Right atrium auricular region (tissue), 2 donors: ENCODE measurements at regions not wholly inside any gene's neighbourhood (a gene's known extent, or its start where the extent isn't known, plus 50 kb on each side); places are given as distances from the start of the nearest gene placed in this dataset.
A peak's percentile ranks its signal among the peaks of the same experiment; 100 is the strongest.

Source experiments
- DNase-seq: peaks from one replicate; pipeline ENCODE4 v3.0.0-alpha.2; 2019; ENCODE audit warnings: low spot score
- H3K27ac ChIP-seq, 2 donors: fragments of 200-600 bp; sonication (generic); 1 replicate in 1 of 2; 2 replicates in 1 of 2; pipeline ENCODE4 v1.5.1; 2016 to 2019
- H3K27me3 ChIP-seq, 2 donors: fragments of 200-600 bp; sonication (generic); one replicate each; pipeline versions ENCODE4 v1.5.1 to v1.6.0; 2017 to 2019
- H3K36me3 ChIP-seq: fragments of 200-600 bp; sonication (generic); one replicate; pipeline ENCODE4 v1.5.1; 2016
- H3K4me1 ChIP-seq, 2 donors: fragments of 200-600 bp; sonication (generic); one replicate each; pipeline versions ENCODE4 v1.5.1 to v1.6.0; 2017 to 2019
- H3K4me3 ChIP-seq, 2 donors: fragments of 200-600 bp; sonication (generic); 1 replicate in 1 of 2; 2 replicates in 1 of 2; pipeline ENCODE4 v1.5.1; 2017 to 2019; ENCODE audit warnings: mild to moderate bottlenecking in 1 of 2, moderate library complexity in 1 of 2
- H3K9me3 ChIP-seq, 2 donors: fragments of 200-600 bp; sonication (generic); one replicate each; pipeline ENCODE4 v1.5.1; 2019
- TF ChIP-seq, protein P1 (sequence below), 2 donors: fragments of 200-600 bp; sonication (generic); IDR thresholded peaks; one replicate each; pipeline ENCODE4 v1.5.1; 2019; ENCODE audit warnings: antibody characterized with exemption in 2 of 2

DNA sequence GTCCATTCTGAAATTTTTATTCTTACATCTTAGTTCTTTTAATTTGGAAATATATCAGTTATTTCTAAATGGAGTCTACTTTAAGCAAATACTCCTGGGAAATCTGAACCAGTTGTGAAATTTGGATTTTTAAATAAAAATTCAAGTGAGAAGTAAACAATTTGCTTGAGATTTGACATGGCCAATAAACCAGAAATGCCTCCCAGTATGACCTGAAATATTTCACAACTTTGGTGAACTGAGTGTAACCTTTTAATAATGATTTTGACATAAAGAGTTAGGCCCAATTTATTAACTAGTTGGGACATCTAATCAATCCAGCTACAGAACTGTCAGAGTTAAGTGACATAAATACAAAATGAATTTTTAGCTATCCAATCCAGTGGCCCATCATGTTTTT lies 192.0 kb downstream of the ZC3H11B start:
- no peaks in the 10 kb centered on the region for H3K36me3 ChIP-seq
- no peak overlapping the region for H3K4me3 ChIP-seq
- no peaks in the 10 kb centered on the region for H3K27me3 ChIP-seq
- no peak for DNase-seq
- TF ChIP-seq, protein P1, sequence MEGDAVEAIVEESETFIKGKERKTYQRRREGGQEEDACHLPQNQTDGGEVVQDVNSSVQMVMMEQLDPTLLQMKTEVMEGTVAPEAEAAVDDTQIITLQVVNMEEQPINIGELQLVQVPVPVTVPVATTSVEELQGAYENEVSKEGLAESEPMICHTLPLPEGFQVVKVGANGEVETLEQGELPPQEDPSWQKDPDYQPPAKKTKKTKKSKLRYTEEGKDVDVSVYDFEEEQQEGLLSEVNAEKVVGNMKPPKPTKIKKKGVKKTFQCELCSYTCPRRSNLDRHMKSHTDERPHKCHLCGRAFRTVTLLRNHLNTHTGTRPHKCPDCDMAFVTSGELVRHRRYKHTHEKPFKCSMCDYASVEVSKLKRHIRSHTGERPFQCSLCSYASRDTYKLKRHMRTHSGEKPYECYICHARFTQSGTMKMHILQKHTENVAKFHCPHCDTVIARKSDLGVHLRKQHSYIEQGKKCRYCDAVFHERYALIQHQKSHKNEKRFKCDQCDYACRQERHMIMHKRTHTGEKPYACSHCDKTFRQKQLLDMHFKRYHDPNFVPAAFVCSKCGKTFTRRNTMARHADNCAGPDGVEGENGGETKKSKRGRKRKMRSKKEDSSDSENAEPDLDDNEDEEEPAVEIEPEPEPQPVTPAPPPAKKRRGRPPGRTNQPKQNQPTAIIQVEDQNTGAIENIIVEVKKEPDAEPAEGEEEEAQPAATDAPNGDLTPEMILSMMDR (IDR thresholded peaks at IDR 0.05): no peak
- no peak overlapping the region for H3K27ac ChIP-seq
- H3K4me1 ChIP-seq: no peaks in the 10 kb centered on the region
- H3K9me3 ChIP-seq: no peaks in the 10 kb centered on the region

DNA sequence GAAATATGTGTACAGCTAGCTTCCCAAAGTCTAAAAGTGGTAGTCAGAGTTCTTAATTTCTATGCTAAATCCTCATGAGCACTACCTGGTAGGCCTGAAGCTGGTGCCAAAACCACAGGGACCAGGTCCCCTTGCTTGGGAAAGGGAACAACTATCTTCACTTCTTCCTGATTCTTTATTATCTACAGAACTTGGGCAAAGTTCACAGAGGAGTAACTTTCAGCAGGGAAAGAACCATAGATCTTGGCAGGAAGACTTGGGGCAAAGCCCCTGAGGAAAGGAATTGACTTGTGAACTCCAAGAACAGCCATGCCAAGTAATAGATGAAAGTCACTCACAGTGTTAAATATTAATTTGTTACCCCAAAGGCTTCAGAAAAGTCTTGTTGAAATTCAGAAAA lies 193.0 kb downstream of the ZC3H11B start:
- H3K9me3 ChIP-seq: no peaks in the 10 kb centered on the region
- H3K36me3 ChIP-seq: no peaks in the 10 kb centered on the region
- DNase-seq: no peak
- no peak overlapping the region for H3K4me3 ChIP-seq
- no peaks in the 10 kb centered on the region for H3K27me3 ChIP-seq
- no peak overlapping the region for H3K27ac ChIP-seq
- no peaks in the 10 kb centered on the region for H3K4me1 ChIP-seq
- TF ChIP-seq, protein P1 (IDR thresholded peaks at IDR 0.05): no peak

DNA sequence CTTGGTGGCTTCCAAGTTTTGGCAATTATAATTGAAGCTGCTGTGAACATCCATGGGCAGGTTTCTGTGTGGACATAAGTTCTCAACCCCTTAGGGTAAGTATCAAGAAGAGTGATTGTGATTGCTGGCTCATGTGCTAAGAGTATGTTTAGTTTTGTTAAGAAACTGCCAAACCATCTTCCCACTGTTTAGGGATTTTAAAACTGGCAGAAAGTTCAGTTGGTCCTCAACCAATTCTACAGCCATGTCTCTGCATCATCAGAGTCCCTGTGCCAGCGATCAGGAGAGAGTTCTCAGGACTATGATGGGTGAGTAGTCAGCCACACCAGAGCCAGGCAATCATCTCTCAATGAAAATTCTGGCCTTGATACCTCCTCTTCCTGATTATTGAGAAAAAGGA lies 193.8 kb downstream of the ZC3H11B start:
- Histone ChIP-seq H3K27me3 (no peaks in the 10 kb centered on the region), H3K9me3 (no peaks in the 10 kb centered on the region), H3K36me3 (no peaks in the 10 kb centered on the region), H3K4me3 (no peak overlapping the region), H3K27ac (no peak overlapping the region), H3K4me1 (no peaks in the 10 kb centered on the region)
- DNase-seq: no peak
- TF ChIP-seq, protein P1 (IDR thresholded peaks at IDR 0.05): no peak

DNA sequence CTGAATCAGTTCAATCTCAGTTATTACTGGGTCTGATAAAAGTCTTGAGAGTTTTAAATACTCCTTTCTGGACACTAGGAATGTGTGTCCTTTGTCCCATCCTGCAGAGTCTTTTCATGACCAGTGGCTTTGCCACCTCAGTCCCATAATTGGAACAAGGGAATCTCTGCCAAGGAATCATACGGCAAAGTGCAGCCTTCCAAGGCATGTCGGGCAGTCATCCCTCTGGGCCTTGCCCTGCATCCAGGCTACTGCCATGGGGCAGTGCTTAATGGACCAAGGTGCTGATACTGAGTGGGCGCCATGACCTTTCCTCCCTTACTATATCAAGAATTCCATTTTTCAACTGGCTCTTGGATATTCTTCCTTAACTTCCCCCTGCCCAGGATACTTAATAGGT lies 195.3 kb downstream of the ZC3H11B start:
- no peaks in the 10 kb centered on the region for H3K27me3 ChIP-seq
- H3K4me3 ChIP-seq: no peak overlapping the region
- H3K9me3 ChIP-seq: no peaks in the 10 kb centered on the region
- no peak overlapping the region for H3K27ac ChIP-seq
- no peaks in the 10 kb centered on the region for H3K36me3 ChIP-seq
- DNase-seq: no peak
- peaks cover 0 to 6% of the 10 kb centered on the region in 2 donors for H3K4me1 ChIP-seq
- TF ChIP-seq, protein P1 (IDR thresholded peaks at IDR 0.05): no peak

DNA sequence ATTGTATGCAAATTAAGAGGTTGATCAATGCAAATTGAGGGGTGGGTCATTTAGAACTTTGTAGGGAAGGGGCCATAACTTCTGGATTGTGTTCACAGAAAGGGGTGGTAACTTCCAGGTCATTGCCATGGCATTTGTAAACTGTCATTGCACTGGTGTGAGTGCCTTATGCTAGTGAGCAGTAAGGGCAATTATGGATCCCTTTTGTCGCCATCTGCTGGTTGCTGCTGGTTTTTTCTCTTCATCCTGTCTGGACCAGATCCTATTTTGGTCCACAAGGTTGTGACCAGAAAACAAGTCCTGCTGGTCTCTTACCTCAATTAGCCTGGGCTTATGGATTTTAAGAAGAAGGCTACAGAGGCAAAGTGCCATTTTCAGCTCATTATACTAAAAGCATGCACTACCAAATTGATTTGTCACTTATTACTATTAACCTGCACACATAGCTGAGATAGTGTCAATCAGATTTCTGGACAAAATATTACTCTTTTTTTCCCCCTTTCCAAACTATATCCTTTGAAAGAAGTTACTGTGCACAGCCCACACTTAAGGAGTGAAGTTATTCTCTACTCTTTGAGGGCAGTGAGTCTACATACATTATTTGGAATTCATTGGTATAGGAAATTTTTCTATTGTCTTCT lies 196.2 kb downstream of the ZC3H11B start:
- Histone ChIP-seq H3K36me3 (no peaks in the 10 kb centered on the region), H3K4me1 (peaks cover 0 to 6% of the 10 kb centered on the region in 2 donors), H3K27ac (no peak overlapping the region), H3K27me3 (no peaks in the 10 kb centered on the region), H3K9me3 (no peaks in the 10 kb centered on the region), H3K4me3 (no peak overlapping the region)
- TF ChIP-seq, protein P1 (IDR thresholded peaks at IDR 0.05): peak; percentile 40 to 73
- DNase-seq: no peak

DNA sequence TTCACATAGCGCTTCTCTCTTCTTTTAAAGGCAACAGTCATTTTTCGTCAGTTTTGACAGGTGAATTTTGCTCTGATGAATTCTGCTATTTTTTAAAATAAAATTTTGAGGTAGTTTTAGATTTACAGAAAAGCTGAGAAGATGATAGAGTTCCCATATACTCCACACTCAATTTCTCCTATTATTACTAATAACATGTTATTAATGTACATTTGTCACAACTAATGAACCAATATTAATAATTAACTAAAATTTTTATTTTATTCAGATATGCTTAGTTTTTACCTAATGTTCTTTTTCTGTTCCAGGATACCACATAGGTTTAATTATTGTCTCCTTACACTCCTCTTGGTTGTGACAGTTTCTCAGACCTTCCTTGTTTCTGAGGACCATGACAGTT lies 197.0 kb downstream of the ZC3H11B start:
- Histone ChIP-seq H3K27ac (no peak overlapping the region), H3K4me3 (no peak overlapping the region)
- TF ChIP-seq, protein P1 (IDR thresholded peaks at IDR 0.05): no peak

More for the DNA sequence above, 197.0 kb downstream of the ZC3H11B start:
- H3K36me3 ChIP-seq: no peaks in the 10 kb centered on the region
- no peaks in the 10 kb centered on the region for H3K27me3 ChIP-seq
- no peak for DNase-seq
- no peaks in the 10 kb centered on the region for H3K9me3 ChIP-seq
- H3K4me1 ChIP-seq: peaks cover 0 to 6% of the 10 kb centered on the region in 2 donors
